Nephron (organoid): ENCODE measurements at regions not wholly inside any gene's neighbourhood (a gene's known extent, or its start where the extent isn't known, plus 50 kb on each side); places are given as distances from the start of the nearest gene placed in this dataset.

ENCODE experiments used
- H3K27ac Mint-ChIP-seq, 3 experiments: 2 replicates each; pipeline ENCODE4 v1.8.0; 2020; ENCODE audit warnings: mixed read lengths in 3 of 3, mild to moderate bottlenecking in 2 of 3, moderate library complexity in 1 of 3
- H3K27me3 Mint-ChIP-seq: 2 replicates; pipeline ENCODE4 v1.8.0; 2021; ENCODE audit warnings: low read depth, mild to moderate bottlenecking, moderate library complexity, mixed read lengths
- H3K36me3 Mint-ChIP-seq: 2 replicates; pipeline ENCODE4 v1.8.0; 2020; ENCODE audit warnings: low read depth, mixed read lengths
- H3K4me1 Mint-ChIP-seq: 2 replicates; pipeline ENCODE4 v1.8.0; 2020; ENCODE audit warnings: mixed read lengths
- H3K4me3 Mint-ChIP-seq, 3 experiments: 2 replicates each; pipeline ENCODE4 v1.8.0; 2020; ENCODE audit warnings: mild to moderate bottlenecking in 3 of 3, mixed read lengths in 3 of 3, moderate library complexity in 2 of 3
- H3K9me3 Mint-ChIP-seq: 2 replicates; pipeline ENCODE4 v1.8.0; 2020; ENCODE audit warnings: mixed read lengths
- TF ChIP-seq, protein P1 (sequence below), 3 experiments: fragments of 200-600 bp; sonication (generic); IDR thresholded peaks; one replicate each; pipeline ENCODE4 v1.5.0; 2021; ENCODE audit warnings: antibody characterized with exemption in 3 of 3; ENCODE audit not compliant: unreplicated experiment in 3 of 3

DNA sequence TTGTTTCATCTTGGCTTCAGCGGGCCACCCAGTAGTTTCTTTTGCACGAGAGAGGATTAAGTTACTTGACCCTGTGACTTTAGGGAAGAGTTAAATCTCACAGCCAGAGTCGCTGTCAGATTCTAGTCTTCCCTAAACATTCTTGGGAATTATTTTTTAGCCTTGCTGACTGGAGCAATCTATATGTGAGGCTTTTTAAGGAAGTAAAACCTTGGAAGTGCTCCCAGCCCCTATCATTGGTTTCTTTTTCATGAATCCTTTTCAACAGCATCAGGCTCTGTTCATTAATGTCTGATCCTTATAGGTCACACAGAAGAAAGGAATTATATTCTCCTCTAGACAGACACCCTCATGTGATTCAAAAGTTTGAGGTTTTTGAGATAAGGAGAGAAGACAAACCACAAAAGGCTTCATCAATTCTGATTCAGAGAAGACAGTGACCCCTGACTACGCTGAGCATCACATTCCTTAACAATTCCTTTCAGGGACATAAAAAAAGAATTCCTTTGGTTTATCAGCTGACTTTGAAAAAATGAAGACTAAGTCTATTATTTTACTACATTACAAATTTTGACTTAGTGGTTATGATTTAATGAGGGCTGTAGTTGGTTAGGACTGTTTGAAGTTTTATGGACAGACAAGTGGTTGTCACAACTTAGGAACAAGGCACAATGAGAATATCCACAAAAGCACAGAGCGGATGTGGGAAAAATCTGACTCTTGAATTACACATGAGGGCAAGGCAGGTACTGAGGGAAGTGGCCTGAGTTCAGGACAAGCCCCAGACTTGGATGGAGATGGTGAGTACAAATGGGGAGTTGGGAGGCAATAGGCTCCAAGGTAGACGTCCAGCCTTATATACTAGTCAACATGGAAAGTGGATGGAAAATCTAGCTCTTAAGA, 171.1 kb upstream of the STT3B start:
- TF ChIP-seq, protein P1, sequence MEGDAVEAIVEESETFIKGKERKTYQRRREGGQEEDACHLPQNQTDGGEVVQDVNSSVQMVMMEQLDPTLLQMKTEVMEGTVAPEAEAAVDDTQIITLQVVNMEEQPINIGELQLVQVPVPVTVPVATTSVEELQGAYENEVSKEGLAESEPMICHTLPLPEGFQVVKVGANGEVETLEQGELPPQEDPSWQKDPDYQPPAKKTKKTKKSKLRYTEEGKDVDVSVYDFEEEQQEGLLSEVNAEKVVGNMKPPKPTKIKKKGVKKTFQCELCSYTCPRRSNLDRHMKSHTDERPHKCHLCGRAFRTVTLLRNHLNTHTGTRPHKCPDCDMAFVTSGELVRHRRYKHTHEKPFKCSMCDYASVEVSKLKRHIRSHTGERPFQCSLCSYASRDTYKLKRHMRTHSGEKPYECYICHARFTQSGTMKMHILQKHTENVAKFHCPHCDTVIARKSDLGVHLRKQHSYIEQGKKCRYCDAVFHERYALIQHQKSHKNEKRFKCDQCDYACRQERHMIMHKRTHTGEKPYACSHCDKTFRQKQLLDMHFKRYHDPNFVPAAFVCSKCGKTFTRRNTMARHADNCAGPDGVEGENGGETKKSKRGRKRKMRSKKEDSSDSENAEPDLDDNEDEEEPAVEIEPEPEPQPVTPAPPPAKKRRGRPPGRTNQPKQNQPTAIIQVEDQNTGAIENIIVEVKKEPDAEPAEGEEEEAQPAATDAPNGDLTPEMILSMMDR (IDR thresholded peaks at IDR 0.05; ENCODE audit: unreplicated experiment in 3 of 3): no peak
- H3K27me3 Mint-ChIP-seq: peaks cover 4% of the 10 kb centered on the region
- H3K4me1 Mint-ChIP-seq: peaks cover 22% of the 10 kb centered on the region
- peak overlapping the region; percentile 87 to 91 (median 88) for H3K27ac Mint-ChIP-seq
- H3K36me3 Mint-ChIP-seq: no peaks in the 10 kb centered on the region
- peak overlapping the region in 1 of 3 experiments; percentile 29 for H3K4me3 Mint-ChIP-seq
- H3K9me3 Mint-ChIP-seq: peaks cover 2% of the 10 kb centered on the region

DNA sequence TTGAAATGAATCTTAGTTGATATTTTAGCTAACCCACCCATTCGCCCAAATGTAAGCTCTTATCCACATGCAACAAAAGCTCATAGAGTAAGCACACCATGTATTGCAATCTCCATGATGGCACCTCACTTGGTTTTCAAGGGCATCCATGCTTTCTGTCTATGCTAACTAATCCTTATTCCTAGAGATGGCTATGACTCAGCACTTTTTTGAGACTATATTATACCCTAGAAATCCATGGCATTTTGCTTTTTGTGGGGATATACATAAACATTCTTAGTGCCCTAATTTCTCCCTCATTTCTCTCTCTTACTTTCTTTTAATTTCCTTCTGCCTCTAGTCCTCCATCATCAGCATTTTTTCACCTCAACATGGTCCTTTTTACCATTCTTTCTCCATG, 168.5 kb upstream of the STT3B start:
- Mint-ChIP-seq H3K4me1 (peaks cover 22% of the 10 kb centered on the region), H3K9me3 (no peaks in the 10 kb centered on the region), H3K36me3 (no peaks in the 10 kb centered on the region), H3K4me3 (no peak overlapping the region), H3K27ac (no peak overlapping the region), H3K27me3 (peaks cover 4% of the 10 kb centered on the region)
- TF ChIP-seq, protein P1 (IDR thresholded peaks at IDR 0.05; ENCODE audit: unreplicated experiment in 3 of 3): no peak

DNA sequence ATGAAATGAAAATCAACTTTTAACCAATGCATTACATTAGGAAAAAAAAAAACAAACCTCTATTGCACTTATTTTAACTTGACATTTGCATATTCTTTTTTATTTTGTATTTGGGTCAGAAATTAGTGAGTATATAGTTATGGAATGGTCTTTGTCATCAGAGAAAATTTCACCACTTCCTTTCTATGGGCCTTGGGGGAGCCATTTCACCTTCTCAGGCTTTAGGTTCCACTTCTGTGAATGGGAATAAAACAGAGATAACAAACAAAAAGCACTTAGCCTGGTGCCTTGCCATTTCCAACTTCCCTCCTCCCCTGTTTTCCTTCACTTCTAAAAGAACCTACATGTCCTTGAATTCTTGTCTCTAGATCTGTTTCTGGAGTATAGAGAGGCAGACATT, 168.0 kb upstream of the STT3B start:
- TF ChIP-seq, protein P1 (IDR thresholded peaks at IDR 0.05; ENCODE audit: unreplicated experiment in 3 of 3): no peak
- H3K27me3 Mint-ChIP-seq: peaks cover 4% of the 10 kb centered on the region
- H3K27ac Mint-ChIP-seq: peak overlapping the region in 1 of 3 experiments; percentile 41
- peaks cover 22% of the 10 kb centered on the region for H3K4me1 Mint-ChIP-seq
- no peaks in the 10 kb centered on the region for H3K36me3 Mint-ChIP-seq
- H3K4me3 Mint-ChIP-seq: no peak overlapping the region
- no peaks in the 10 kb centered on the region for H3K9me3 Mint-ChIP-seq

DNA sequence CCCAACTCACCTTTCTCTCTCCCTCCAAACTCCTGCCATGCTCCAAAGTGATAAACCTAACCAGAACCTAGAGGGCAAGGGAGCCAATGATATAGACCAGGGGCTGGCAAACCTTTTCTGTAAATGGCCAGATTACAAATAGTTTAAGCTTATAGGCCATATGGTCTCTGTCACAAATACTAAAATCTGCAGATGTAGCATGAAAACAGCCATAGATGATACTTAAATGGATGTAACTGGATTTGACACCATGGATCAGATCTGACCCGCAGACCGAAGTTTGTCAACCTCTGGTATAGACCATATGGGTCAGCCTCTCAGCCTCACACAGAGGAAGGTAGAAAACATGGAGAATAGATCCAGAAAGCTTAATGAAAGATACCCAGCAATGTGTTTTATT, 165.2 kb upstream of the STT3B start:
- TF ChIP-seq, protein P1 (IDR thresholded peaks at IDR 0.05; ENCODE audit: unreplicated experiment in 3 of 3): no peak
- Mint-ChIP-seq H3K9me3 (peaks cover 2% of the 10 kb centered on the region), H3K27me3 (peaks cover 4% of the 10 kb centered on the region), H3K4me3 (no peak overlapping the region), H3K4me1 (peaks cover 8% of the 10 kb centered on the region), H3K36me3 (no peaks in the 10 kb centered on the region), H3K27ac (no peak overlapping the region)

DNA sequence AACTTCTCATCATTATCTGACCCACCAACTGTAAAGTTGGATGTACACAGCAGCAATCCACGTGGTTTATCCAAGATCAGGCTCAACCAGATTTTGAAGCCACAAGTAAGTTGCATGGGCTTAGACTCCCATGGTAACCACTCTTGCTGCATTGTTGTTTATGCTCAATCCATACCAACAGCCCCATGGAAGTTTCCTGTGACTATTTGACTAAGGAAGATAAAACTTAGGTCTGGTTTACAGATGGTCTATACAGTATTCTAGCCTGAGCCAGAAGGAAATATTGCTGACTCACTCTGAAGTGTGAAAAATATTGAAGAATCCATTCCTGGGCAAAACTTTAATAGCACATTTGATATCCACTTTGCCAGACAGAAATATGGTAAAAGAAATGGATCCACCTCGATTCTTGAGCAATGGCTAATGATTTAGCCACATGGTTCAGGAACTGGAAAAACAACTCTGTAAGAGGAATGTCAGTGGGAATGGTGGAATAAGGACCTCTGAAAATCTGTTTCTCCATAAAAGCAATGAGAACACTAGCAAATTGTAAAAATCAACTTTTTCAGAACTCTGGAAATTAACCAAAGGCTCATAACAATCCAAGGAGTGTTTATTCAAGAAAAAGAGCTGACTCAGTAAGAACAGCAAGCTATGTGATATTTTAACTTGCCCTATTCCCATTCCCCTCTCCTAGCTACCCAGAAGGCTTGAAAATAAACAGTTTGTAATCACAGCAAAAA, 162.9 kb upstream of the STT3B start:
- peak overlapping the region; percentile 60 to 86 (median 62) for H3K27ac Mint-ChIP-seq
- H3K36me3 Mint-ChIP-seq: no peaks in the 10 kb centered on the region
- H3K4me1 Mint-ChIP-seq: peaks cover 8% of the 10 kb centered on the region
- TF ChIP-seq, protein P1 (IDR thresholded peaks at IDR 0.05; ENCODE audit: unreplicated experiment in 3 of 3): no peak
- H3K4me3 Mint-ChIP-seq: no peak overlapping the region
- H3K27me3 Mint-ChIP-seq: peaks cover 4% of the 10 kb centered on the region
- H3K9me3 Mint-ChIP-seq: peaks cover 2% of the 10 kb centered on the region
